HUES48 (cell line): ENCODE measurements at regions not wholly inside any gene's neighbourhood (a gene's known extent, or its start where the extent isn't known, plus 50 kb on each side); places are given as distances from the start of the nearest gene placed in this dataset.

Experiments
- H3K27ac ChIP-seq: one replicate; pipeline ENCODE4 v1.7.0; 2013; ENCODE audit warnings: low read depth, low read length, inconsistent platforms
- H3K27me3 ChIP-seq: 2 replicates; pipeline ENCODE4 v1.6.1; 2013; ENCODE audit warnings: mild to moderate bottlenecking, low read length; ENCODE audit not compliant: control insufficient read depth, insufficient read depth
- H3K36me3 ChIP-seq: 2 replicates; pipeline ENCODE4 v1.6.1; 2013; ENCODE audit warnings: low read length; ENCODE audit not compliant: control insufficient read depth, insufficient read depth
- H3K4me1 ChIP-seq: 2 replicates; pipeline ENCODE4 v1.6.1; 2013; ENCODE audit warnings: mild to moderate bottlenecking, low read length; ENCODE audit not compliant: control insufficient read depth, insufficient read depth
- H3K4me3 ChIP-seq: 2 replicates; pipeline ENCODE4 v1.5.1; 2013; ENCODE audit warnings: mild to moderate bottlenecking, low read depth, low read length
- H3K9ac ChIP-seq: 2 replicates; pipeline ENCODE4 v1.6.1; 2013; ENCODE audit warnings: mild to moderate bottlenecking, low read depth, low read length, moderate library complexity
- H3K9me3 ChIP-seq: 2 replicates; pipeline ENCODE4 v1.6.1; 2013; ENCODE audit warnings: low read length; ENCODE audit not compliant: control insufficient read depth, insufficient read depth

DNA sequence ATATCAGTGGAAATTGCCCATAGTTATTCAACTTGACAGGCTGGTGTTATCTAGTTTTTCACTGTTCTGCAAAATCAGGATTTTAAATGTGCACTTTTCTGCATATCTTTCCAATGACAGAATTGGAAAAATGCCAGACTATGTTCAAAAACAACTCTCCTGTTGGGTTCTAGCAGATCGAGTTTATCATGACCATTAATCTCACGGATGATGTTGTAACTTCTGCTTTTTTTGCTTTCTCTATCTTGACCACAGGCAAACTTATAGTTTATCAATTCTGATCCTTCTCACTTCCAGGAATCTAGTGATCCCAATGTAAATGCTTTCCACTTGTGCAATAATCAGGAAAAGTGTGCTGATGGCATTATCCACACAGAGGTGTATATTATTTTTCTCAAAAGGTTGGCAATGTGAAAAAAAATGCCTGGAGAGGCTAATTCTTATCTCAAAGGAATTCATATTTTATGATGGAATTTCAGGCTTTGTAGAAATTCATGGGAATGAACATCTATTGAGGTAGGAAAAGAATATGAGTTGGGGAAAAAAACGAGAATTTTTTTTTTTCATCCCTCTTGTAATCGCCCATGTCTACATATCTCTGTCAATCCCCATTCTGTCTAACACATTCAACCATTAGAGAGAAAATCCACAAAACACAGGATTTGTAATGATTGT is 73.6 kb upstream of the DAB2 start:
- H3K4me3 ChIP-seq: no peak overlapping the region
- no peaks in the 10 kb centered on the region for H3K9me3 ChIP-seq
- H3K27ac ChIP-seq: no peak overlapping the region
- H3K9ac ChIP-seq: no peak overlapping the region
- peaks cover 12% of the 10 kb centered on the region for H3K4me1 ChIP-seq
- no peaks in the 10 kb centered on the region for H3K27me3 ChIP-seq
- no peaks in the 10 kb centered on the region for H3K36me3 ChIP-seq

DNA sequence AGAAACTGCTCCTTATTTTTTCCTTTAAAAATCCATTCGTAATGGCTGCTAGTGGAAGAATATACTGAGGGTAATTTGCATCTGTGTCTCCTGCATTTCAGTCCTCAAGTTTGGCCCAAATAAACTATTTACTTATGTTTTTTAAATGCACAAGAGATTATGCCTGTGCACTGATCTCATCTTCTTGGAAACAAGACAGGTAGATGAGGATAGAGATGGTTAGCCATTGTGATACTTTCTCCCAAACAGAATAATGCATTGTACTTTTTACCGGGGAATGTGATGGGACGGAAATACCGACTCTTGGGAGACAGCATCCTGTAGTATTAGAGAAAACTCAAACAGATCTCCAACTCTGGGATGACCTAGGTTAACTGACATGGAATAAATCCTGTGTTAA is 72.5 kb upstream of the DAB2 start:
- Histone ChIP-seq H3K27ac (no peak overlapping the region), H3K9me3 (no peaks in the 10 kb centered on the region), H3K4me1 (peaks cover 12% of the 10 kb centered on the region), H3K36me3 (no peaks in the 10 kb centered on the region), H3K4me3 (no peak overlapping the region), H3K27me3 (no peaks in the 10 kb centered on the region), H3K9ac (no peak overlapping the region)

DNA sequence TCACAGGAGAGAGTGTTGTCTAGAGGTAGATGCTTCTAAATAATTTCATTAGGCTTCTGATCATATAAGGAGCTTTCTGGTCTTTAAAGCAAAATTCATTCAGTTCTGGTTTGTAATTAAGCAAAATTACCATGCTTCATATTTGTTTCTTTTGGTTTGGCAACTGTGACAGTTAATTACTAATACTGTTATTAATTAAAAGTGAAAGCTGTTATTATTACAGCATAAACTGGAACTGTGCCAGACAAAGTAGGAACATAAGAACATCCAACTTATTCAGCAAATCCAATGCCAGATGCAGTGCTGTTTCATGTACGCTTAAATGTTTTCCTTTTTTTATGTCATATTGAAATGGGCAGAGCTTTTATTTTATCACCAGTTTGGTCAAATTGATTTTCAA is 70.4 kb upstream of the DAB2 start:
- Histone ChIP-seq H3K4me3 (no peak overlapping the region), H3K9me3 (no peaks in the 10 kb centered on the region), H3K36me3 (no peaks in the 10 kb centered on the region), H3K4me1 (peaks cover 12% of the 10 kb centered on the region), H3K27me3 (no peaks in the 10 kb centered on the region), H3K27ac (no peak overlapping the region), H3K9ac (no peak overlapping the region)

DNA sequence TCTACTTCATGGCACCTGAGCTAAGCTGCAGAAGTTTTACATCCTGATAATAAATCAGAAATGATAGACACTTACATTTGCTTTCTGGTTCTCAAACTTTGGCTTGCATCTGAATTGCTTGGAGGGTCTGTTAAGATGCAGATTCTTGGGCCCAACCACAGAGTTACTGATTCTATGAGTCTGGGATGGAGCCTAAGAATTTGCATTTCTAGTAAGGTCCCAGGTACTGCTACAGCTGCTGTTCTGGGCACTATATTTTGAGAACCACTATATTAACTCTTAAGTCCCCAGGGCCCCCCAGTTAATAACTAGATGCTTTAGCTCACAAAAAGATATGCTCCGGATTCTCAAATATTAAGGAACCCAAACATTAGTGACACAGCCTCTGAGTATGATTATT is 69.8 kb upstream of the DAB2 start:
- no peak overlapping the region for H3K27ac ChIP-seq
- no peak overlapping the region for H3K9ac ChIP-seq
- H3K27me3 ChIP-seq: no peaks in the 10 kb centered on the region
- H3K9me3 ChIP-seq: no peaks in the 10 kb centered on the region
- no peak overlapping the region for H3K4me3 ChIP-seq
- no peaks in the 10 kb centered on the region for H3K36me3 ChIP-seq
- peaks cover 12% of the 10 kb centered on the region for H3K4me1 ChIP-seq

DNA sequence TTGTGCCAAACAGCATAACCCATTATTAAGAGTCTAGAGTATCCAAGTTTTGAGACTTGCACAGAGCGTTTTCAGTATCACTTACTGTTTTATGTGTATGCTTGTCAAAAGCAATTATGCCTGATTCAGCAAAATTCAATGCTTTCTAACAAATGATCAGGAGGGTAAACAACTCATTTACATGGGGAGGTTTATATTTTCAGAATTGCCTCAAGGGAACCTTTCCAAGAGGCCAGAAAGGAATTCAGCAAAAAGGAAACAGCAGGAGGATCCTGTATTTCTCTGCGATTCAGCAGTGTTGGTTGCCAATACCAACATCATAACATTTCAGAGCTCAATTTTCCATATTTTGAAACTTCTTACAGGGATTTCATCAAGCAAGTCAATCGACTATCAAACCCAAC is 69.3 kb upstream of the DAB2 start:
- H3K4me1 ChIP-seq: peaks cover 12% of the 10 kb centered on the region
- no peaks in the 10 kb centered on the region for H3K27me3 ChIP-seq
- H3K9me3 ChIP-seq: no peaks in the 10 kb centered on the region
- no peak overlapping the region for H3K9ac ChIP-seq
- H3K36me3 ChIP-seq: no peaks in the 10 kb centered on the region
- no peak overlapping the region for H3K27ac ChIP-seq
- no peak overlapping the region for H3K4me3 ChIP-seq

DNA sequence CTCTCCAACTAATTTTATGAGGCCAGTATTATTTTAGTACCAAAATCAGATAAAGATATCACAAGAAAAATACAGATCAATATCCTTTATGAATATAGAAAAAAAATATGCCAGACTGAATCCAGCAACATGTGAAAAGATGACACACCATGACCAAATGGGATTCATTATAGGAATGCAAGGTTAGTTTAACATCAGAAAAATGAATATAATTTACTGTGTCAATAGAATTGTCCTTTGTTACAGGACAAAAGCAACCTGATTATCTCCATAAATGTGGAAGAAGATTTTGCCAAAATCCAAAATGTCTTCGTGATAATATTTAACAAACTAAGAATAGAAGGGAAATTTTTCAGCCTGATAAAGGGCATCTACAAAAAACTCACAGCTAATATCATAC is 66.4 kb upstream of the DAB2 start:
- H3K9me3 ChIP-seq: no peaks in the 10 kb centered on the region
- H3K4me3 ChIP-seq: no peak overlapping the region
- no peak overlapping the region for H3K27ac ChIP-seq
- no peaks in the 10 kb centered on the region for H3K27me3 ChIP-seq
- no peak overlapping the region for H3K9ac ChIP-seq
- peaks cover 9% of the 10 kb centered on the region for H3K4me1 ChIP-seq
- H3K36me3 ChIP-seq: no peaks in the 10 kb centered on the region

DNA sequence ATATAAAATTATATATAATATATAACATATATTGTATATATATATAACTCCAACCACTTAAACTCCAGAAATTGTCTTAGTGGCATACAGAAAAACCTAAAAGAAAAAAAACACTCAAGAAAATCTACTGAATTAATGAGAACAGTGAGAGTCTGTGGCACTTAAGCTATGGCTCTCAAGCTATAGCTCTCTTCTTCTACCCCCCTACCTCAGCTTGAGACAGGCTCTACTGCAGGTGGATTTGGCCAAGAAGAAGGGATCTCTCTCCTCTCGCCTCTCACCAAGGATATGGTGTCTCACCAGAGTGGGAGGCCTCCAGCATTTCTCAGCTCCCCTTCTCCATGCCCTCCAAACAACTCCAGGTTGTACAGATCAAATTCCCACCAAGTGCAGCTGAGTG is 64.5 kb upstream of the DAB2 start:
- Histone ChIP-seq H3K27ac (no peak overlapping the region), H3K4me1 (peaks cover 5% of the 10 kb centered on the region), H3K27me3 (no peaks in the 10 kb centered on the region), H3K9me3 (no peaks in the 10 kb centered on the region), H3K9ac (no peak overlapping the region), H3K4me3 (no peak overlapping the region), H3K36me3 (no peaks in the 10 kb centered on the region)

DNA sequence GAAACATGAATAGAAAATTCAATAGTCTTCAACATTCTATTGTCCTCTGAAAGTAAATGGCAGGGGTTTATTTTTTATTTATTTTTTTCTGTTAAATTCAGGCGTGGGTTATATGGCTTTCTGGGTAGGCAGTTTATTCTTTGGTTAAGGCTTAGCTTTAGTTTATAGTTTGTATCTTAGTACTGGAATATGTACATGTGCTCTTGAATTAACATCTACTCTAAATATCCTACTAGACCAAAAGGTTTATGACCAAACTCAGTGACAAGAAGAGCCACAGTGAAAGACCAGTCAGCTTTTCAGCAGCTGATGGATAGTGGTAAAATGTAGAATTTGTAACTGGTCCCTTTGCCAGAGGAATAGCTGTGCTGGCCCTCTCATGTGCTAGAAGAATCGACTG is 62.0 kb upstream of the DAB2 start:
- no peak overlapping the region for H3K27ac ChIP-seq
- H3K4me3 ChIP-seq: no peak overlapping the region
- no peaks in the 10 kb centered on the region for H3K36me3 ChIP-seq
- H3K9me3 ChIP-seq: no peaks in the 10 kb centered on the region
- no peak overlapping the region for H3K9ac ChIP-seq
- no peaks in the 10 kb centered on the region for H3K4me1 ChIP-seq
- no peaks in the 10 kb centered on the region for H3K27me3 ChIP-seq

DNA sequence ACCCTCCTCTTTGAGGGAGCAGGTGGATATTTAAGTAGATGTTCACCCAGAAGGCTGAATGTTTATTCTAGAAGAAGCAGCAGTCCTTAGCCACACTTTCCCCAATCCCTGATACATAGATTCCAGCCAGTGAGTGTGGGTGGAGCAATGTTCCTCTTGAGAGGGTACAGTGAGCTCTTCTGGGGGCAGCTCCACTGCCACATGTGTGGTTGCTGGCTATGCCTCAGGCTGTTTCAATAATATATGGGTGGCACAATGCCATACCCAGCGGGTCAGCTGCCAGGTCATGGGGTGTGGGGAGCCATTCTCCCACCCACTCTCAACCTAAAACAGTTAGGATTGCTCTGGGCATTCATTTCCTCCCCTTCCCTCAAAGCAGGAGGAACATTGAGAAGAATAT is 61.6 kb upstream of the DAB2 start:
- no peak overlapping the region for H3K27ac ChIP-seq
- no peaks in the 10 kb centered on the region for H3K27me3 ChIP-seq
- H3K36me3 ChIP-seq: no peaks in the 10 kb centered on the region
- H3K9ac ChIP-seq: no peak overlapping the region
- no peaks in the 10 kb centered on the region for H3K9me3 ChIP-seq
- H3K4me1 ChIP-seq: no peaks in the 10 kb centered on the region
- no peak overlapping the region for H3K4me3 ChIP-seq

DNA sequence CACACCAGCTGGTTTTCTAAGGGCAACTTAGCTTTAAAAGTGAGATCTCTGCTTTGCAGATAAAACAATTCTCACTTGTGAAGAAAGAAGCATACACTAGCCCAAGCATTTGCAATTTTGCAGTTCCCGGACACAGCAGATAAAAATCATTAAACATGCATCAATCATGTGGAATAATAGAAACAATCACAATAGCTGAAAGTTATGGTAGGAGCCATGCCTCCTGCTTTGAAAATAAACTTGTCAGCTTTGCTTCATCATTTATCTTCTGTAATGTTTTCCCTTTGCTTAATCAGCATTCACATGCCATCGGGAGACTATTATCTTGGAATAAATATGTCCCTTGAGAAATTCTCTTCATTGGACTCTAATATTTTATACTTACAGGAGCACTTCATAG is 60.3 kb upstream of the DAB2 start:
- Histone ChIP-seq H3K27ac (no peak overlapping the region), H3K27me3 (no peaks in the 10 kb centered on the region), H3K9ac (no peak overlapping the region), H3K9me3 (no peaks in the 10 kb centered on the region), H3K4me1 (peaks cover 5% of the 10 kb centered on the region), H3K36me3 (no peaks in the 10 kb centered on the region), H3K4me3 (no peak overlapping the region)

DNA sequence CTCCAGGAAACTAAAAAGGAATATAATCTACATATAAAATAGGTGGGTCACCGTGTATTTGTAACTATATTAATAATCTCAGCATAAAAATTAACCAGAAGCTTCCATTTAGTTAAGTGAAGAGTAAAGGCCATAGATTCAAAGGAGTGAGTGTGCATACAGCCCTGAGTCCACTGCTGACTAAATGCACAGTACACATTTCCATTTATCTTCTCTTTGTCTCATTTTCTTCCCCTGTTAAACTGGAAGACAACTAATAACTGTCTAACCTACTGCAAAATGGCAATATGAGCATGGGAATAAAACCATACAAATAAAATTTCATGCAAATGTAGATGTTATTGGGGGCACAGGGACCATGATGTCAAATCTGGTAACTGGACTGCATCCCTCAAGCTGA is 59.9 kb upstream of the DAB2 start:
- H3K27me3 ChIP-seq: no peaks in the 10 kb centered on the region
- H3K4me3 ChIP-seq: no peak overlapping the region
- peaks cover 8% of the 10 kb centered on the region for H3K4me1 ChIP-seq
- H3K27ac ChIP-seq: no peak overlapping the region
- H3K9me3 ChIP-seq: no peaks in the 10 kb centered on the region
- H3K36me3 ChIP-seq: no peaks in the 10 kb centered on the region
- no peak overlapping the region for H3K9ac ChIP-seq

DNA sequence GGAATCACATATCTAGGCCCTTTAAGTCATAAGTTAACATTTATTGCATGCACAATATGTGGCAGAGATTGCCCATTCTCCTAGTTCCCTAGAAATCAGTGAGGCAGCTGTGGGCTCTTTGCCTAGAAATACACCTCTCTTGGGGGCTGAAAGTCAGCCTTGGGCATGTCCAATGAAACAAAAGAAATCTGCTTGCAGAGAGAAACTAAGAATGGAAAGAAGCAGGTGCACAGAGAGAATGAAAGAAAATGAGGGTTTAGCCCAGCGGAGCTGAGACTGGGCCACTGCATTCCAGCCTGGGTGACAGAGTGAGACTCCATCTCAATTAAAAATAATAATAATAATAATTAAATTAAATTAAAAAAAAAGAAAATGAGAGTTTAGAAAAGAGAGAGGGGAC is 57.3 kb upstream of the DAB2 start:
- H3K9me3 ChIP-seq: no peaks in the 10 kb centered on the region
- H3K27me3 ChIP-seq: no peaks in the 10 kb centered on the region
- H3K4me3 ChIP-seq: no peak overlapping the region
- no peak overlapping the region for H3K27ac ChIP-seq
- H3K4me1 ChIP-seq: peaks cover 9% of the 10 kb centered on the region
- H3K36me3 ChIP-seq: no peaks in the 10 kb centered on the region
- no peak overlapping the region for H3K9ac ChIP-seq
